Karpas-422 (cell line): ENCODE measurements at regions not wholly inside any gene's neighbourhood (a gene's known extent, or its start where the extent isn't known, plus 50 kb on each side); places are given as distances from the start of the nearest gene placed in this dataset.

Source experiments
- DNase-seq: peaks from one replicate; pipeline ENCODE4 v3.0.0-alpha.2; 2015
- H2AFZ ChIP-seq: fragments of 200-600 bp; sonication (generic); 2 replicates; pipeline ENCODE4 v1.6.1; 2014; ENCODE audit warnings: antibody characterized with exemption, low read length, mixed read lengths
- H3K27ac ChIP-seq: fragments of 200-600 bp; sonication (generic); 2 replicates; pipeline ENCODE4 v1.5.1; 2014; ENCODE audit warnings: mild to moderate bottlenecking, low read length, moderate library complexity
- H3K27me3 ChIP-seq: fragments of 200-600 bp; sonication (generic); 2 replicates; pipeline ENCODE4 v1.6.1; 2014; ENCODE audit warnings: low read length, mixed read lengths
- H3K36me3 ChIP-seq: fragments of 200-600 bp; sonication (generic); 2 replicates; pipeline ENCODE4 v1.6.1; 2014; ENCODE audit warnings: low read length, mixed read lengths; ENCODE audit not compliant: insufficient read depth
- H3K4me1 ChIP-seq: fragments of 200-600 bp; sonication (generic); 2 replicates; pipeline ENCODE4 v1.6.1; 2014; ENCODE audit warnings: mild to moderate bottlenecking, low read length, mixed read lengths
- H3K4me2 ChIP-seq: fragments of 200-600 bp; sonication (generic); 2 replicates; pipeline ENCODE4 v1.6.1; 2014; ENCODE audit warnings: low read length, low read depth, mild to moderate bottlenecking; ENCODE audit not compliant: poor library complexity, severe bottlenecking
- H3K4me3 ChIP-seq: fragments of 200-600 bp; sonication (generic); 2 replicates; pipeline ENCODE4 v1.5.1; 2014; ENCODE audit warnings: mild to moderate bottlenecking, antibody characterized with exemption, low read length, mixed read lengths
- H3K79me2 ChIP-seq: fragments of 200-600 bp; sonication (generic); 2 replicates; pipeline ENCODE4 v1.6.1; 2014; ENCODE audit warnings: mild to moderate bottlenecking, low read length, mixed read lengths
- H3K9ac ChIP-seq: fragments of 200-600 bp; sonication (generic); 2 replicates; pipeline ENCODE4 v1.6.0; 2014; ENCODE audit warnings: low read length
- H3K9me2 ChIP-seq: fragments of 200-600 bp; sonication (generic), shearing (Covaris generic); replicated peaks from 2 replicates; pipeline ENCODE4 v1.6.0; 2014; ENCODE audit warnings: mild to moderate bottlenecking, low read length, moderate library complexity; ENCODE audit not compliant: insufficient read depth
- H3K9me3 ChIP-seq: fragments of 300-700, 200-600 bp; sonication (generic); 2 replicates; pipeline ENCODE4 v1.6.1; 2014; ENCODE audit warnings: low read length, mixed read lengths
- H4K20me1 ChIP-seq: fragments of 200-600 bp; sonication (generic); 2 replicates; pipeline ENCODE4 v1.6.1; 2014; ENCODE audit warnings: mild to moderate bottlenecking, antibody characterized with exemption, low read length, low read depth; ENCODE audit not compliant: insufficient read depth

- no peaks in the 10 kb centered on the region for H3K27me3 ChIP-seq
- no peaks in the 10 kb centered on the region for H3K9me2 ChIP-seq
- no peak overlapping the region for H2AFZ ChIP-seq
- H4K20me1 ChIP-seq: no peaks in the 10 kb centered on the region
- H3K36me3 ChIP-seq: no peaks in the 10 kb centered on the region
- H3K4me3 ChIP-seq: no peak overlapping the region
- H3K79me2 ChIP-seq: no peaks in the 10 kb centered on the region
- no peak overlapping the region for H3K27ac ChIP-seq
- H3K9me3 ChIP-seq: no peaks in the 10 kb centered on the region
- H3K9ac ChIP-seq: no peak overlapping the region
- no peak overlapping the region for H3K4me2 ChIP-seq
- no peak for DNase-seq
- peaks cover 40% of the 10 kb centered on the region for H3K4me1 ChIP-seq
These were observed 461.5 kb downstream of the MN1 start for GRCh38 chr22:27340047-27340446.

DNA sequence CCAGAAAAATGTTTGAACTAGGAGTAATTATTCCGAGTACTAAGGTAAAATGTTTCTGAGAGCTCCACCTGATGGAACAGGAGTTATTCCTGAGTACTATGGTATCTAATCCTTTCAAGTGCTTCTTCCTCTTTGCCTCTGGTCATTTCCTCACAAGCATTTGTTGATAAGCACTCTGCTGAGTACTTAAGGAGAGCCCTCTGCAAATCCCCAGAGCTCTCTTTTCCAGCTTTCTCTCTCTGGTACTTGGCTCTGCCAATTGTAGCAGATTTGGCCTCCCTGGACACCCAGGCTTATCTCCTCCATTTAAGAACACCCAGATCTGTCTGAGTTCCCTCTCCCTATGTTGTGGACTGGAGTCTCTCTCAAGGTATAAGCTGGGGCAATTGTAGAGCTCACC, 457.0 kb downstream of the MN1 start:
- Histone ChIP-seq H3K4me3 (no peak overlapping the region), H3K79me2 (no peaks in the 10 kb centered on the region), H2AFZ (no peak overlapping the region), H3K9ac (no peak overlapping the region), H3K9me2 (no peaks in the 10 kb centered on the region), H3K36me3 (no peaks in the 10 kb centered on the region), H3K9me3 (no peaks in the 10 kb centered on the region), H3K27ac (no peak overlapping the region), H3K4me1 (peaks cover 23% of the 10 kb centered on the region), H3K4me2 (no peak overlapping the region), H4K20me1 (no peaks in the 10 kb centered on the region), H3K27me3 (no peaks in the 10 kb centered on the region)
- DNase-seq: no peak

GRCh38 chr22:27345691-27346090, 455.9 kb downstream of the MN1 start:
- Histone ChIP-seq H2AFZ (no peak overlapping the region), H3K79me2 (no peaks in the 10 kb centered on the region), H3K4me1 (peaks cover 23% of the 10 kb centered on the region), H4K20me1 (no peaks in the 10 kb centered on the region), H3K27me3 (0 out of 2 replicates have a peak, but pooled peaks cover 3% of the 10 kb centered on the region), H3K4me2 (no peak overlapping the region), H3K9me3 (no peaks in the 10 kb centered on the region), H3K9me2 (no peaks in the 10 kb centered on the region), H3K27ac (no peak overlapping the region), H3K9ac (no peak overlapping the region), H3K4me3 (no peak overlapping the region), H3K36me3 (no peaks in the 10 kb centered on the region)
- no peak for DNase-seq

- H3K4me2 ChIP-seq: no peak overlapping the region
- DNase-seq: peak; percentile 55
- no peaks in the 10 kb centered on the region for H3K9me2 ChIP-seq
- H3K9me3 ChIP-seq: no peaks in the 10 kb centered on the region
- H2AFZ ChIP-seq: no peak overlapping the region
- no peak overlapping the region for H3K9ac ChIP-seq
- H3K27me3 ChIP-seq: 0 out of 2 replicates have a peak, but pooled peaks cover 3% of the 10 kb centered on the region
- no peaks in the 10 kb centered on the region for H3K79me2 ChIP-seq
- no peak overlapping the region for H3K27ac ChIP-seq
- no peaks in the 10 kb centered on the region for H4K20me1 ChIP-seq
- peaks cover 23% of the 10 kb centered on the region for H3K4me1 ChIP-seq
- H3K36me3 ChIP-seq: no peaks in the 10 kb centered on the region
- no peak overlapping the region for H3K4me3 ChIP-seq
These were observed 453.6 kb downstream of the MN1 start for GRCh38 chr22:27347951-27348350.

- Histone ChIP-seq H3K27ac (no peak overlapping the region), H3K9me2 (no peaks in the 10 kb centered on the region), H3K79me2 (no peaks in the 10 kb centered on the region), H3K4me1 (peaks cover 23% of the 10 kb centered on the region), H3K9me3 (no peaks in the 10 kb centered on the region), H3K4me3 (no peak overlapping the region), H3K27me3 (0 out of 2 replicates have a peak, but pooled peaks cover 3% of the 10 kb centered on the region), H4K20me1 (no peaks in the 10 kb centered on the region), H2AFZ (no peak overlapping the region), H3K4me2 (no peak overlapping the region), H3K9ac (no peak overlapping the region), H3K36me3 (no peaks in the 10 kb centered on the region)
- no peak for DNase-seq
These were observed 452.9 kb downstream of the MN1 start for GRCh38 chr22:27348634-27349033.

DNA sequence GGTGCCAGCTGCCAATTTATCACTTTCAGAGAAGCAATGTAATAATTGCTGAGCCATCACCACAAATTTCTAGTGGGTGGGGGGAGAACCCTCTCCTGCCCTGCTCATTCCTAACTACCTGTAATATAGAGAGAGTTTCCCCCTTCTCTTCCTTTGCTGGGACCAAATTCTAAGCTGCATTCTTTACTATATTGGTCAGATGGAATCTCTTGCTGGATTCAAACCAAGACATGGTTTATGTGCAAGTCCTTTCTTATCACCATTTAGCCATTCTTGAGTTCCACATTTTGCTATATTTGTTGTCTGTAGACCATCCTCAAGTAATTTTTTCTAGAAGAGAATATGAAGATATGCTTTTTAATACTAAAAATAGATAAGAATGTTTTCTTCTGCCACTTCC, 452.1 kb downstream of the MN1 start:
- no peak overlapping the region for H2AFZ ChIP-seq
- no peaks in the 10 kb centered on the region for H3K36me3 ChIP-seq
- H3K4me1 ChIP-seq: peaks cover 17% of the 10 kb centered on the region
- no peak for DNase-seq
- H3K9ac ChIP-seq: no peak overlapping the region
- no peaks in the 10 kb centered on the region for H3K79me2 ChIP-seq
- H3K9me2 ChIP-seq: no peaks in the 10 kb centered on the region
- no peak overlapping the region for H3K4me3 ChIP-seq
- no peaks in the 10 kb centered on the region for H3K9me3 ChIP-seq
- no peaks in the 10 kb centered on the region for H4K20me1 ChIP-seq
- no peak overlapping the region for H3K4me2 ChIP-seq
- H3K27ac ChIP-seq: no peak overlapping the region
- H3K27me3 ChIP-seq: 0 out of 2 replicates have a peak, but pooled peaks cover 3% of the 10 kb centered on the region

GRCh38 chr22:27350306-27350705, 451.2 kb downstream of the MN1 start:
- Histone ChIP-seq H3K4me1 (peaks cover 14% of the 10 kb centered on the region), H3K27me3 (0 out of 2 replicates have a peak, but pooled peaks cover 3% of the 10 kb centered on the region), H4K20me1 (no peaks in the 10 kb centered on the region), H3K4me3 (no peak overlapping the region), H3K79me2 (no peaks in the 10 kb centered on the region), H3K9ac (no peak overlapping the region), H3K9me2 (no peaks in the 10 kb centered on the region), H3K9me3 (no peaks in the 10 kb centered on the region), H2AFZ (no peak overlapping the region), H3K36me3 (no peaks in the 10 kb centered on the region), H3K4me2 (no peak overlapping the region), H3K27ac (no peak overlapping the region)
- no peak for DNase-seq

- Histone ChIP-seq H3K27ac (no peak overlapping the region), H3K36me3 (0 out of 2 replicates have a peak, but pooled peaks cover 3% of the 10 kb centered on the region), H2AFZ (no peak overlapping the region), H4K20me1 (no peaks in the 10 kb centered on the region), H3K79me2 (no peaks in the 10 kb centered on the region), H3K4me3 (no peak overlapping the region), H3K9me3 (peaks cover 7% of the 10 kb centered on the region), H3K9ac (no peak overlapping the region), H3K4me2 (no peak overlapping the region), H3K4me1 (peaks cover 14% of the 10 kb centered on the region), H3K9me2 (no peaks in the 10 kb centered on the region), H3K27me3 (0 out of 2 replicates have a peak, but pooled peaks cover 3% of the 10 kb centered on the region)
- DNase-seq: no peak
These were observed 449.1 kb downstream of the MN1 start for GRCh38 chr22:27352426-27352825.
